NB4 (cell line): ENCODE measurements at regions not wholly inside any gene's neighbourhood (a gene's known extent, or its start where the extent isn't known, plus 50 kb on each side); places are given as distances from the start of the nearest gene placed in this dataset.

Experiments used
- DNase-seq: peaks from one replicate; pipeline ENCODE4 v3.0.0; 2010; ENCODE audit warnings: low read depth
- H3K4me3 ChIP-seq: one replicate; pipeline ENCODE4 v1.5.1; 2011; ENCODE audit warnings: mild to moderate bottlenecking, low read depth, low read length, moderate library complexity
- CTCF ChIP-seq: IDR thresholded peaks from one replicate; pipeline ENCODE4 v1.5.1; 2012; ENCODE audit warnings: low read depth, low read length
- MAX ChIP-seq: IDR thresholded peaks from 2 replicates; pipeline ENCODE4 v1.6.1; 2011; ENCODE audit warnings: low read depth, low read length
- MYC ChIP-seq: IDR thresholded peaks from 2 replicates; pipeline ENCODE4 v1.6.1; 2011; ENCODE audit warnings: low read depth, low read length
- POLR2A ChIP-seq: IDR thresholded peaks from 2 replicates; pipeline ENCODE4 v1.6.1; 2011; ENCODE audit warnings: mild to moderate bottlenecking; ENCODE audit not compliant: insufficient read length; ENCODE audit errors: extremely low read depth

GRCh38 chr6:159372333-159372732 is 203.1 kb downstream of the FNDC1 start:
- TF ChIP-seq POLR2A (no peak), MYC (no peak), MAX (no peak), CTCF (no peak)
- DNase-seq, result no peak

GRCh38 chr6:159360306-159360705 is 191.1 kb downstream of the FNDC1 start:
- TF ChIP-seq MAX, result no peak
- no peak for TF ChIP-seq CTCF
- no peak for TF ChIP-seq MYC
- no peak for TF ChIP-seq POLR2A
- H3K4me3 ChIP-seq, result no peak overlapping the region
- DNase-seq, result peak; percentile 11

More at GRCh38 chr6:159372333-159372732, 203.1 kb downstream of the FNDC1 start:
- H3K4me3 ChIP-seq, result no peak overlapping the region

- TF ChIP-seq MYC (no peak), POLR2A (no peak), MAX (no peak), CTCF (no peak)
- no peak overlapping the region for H3K4me3 ChIP-seq
- DNase-seq, result no peak
Observed at GRCh38 chr6:159359581-159360297, 190.5 kb downstream of the FNDC1 start.

GRCh38 chr6:159358562-159358961 is 189.4 kb downstream of the FNDC1 start:
- TF ChIP-seq CTCF, result no peak
- H3K4me3 ChIP-seq, result no peak overlapping the region
- DNase-seq, result no peak

GRCh38 chr6:159357211-159357915 is 188.2 kb downstream of the FNDC1 start:
- DNase-seq, result no peak
- TF ChIP-seq CTCF (no peak), POLR2A (no peak)
- no peak overlapping the region for H3K4me3 ChIP-seq

GRCh38 chr6:159353193-159353592 is 184.0 kb downstream of the FNDC1 start:
- H3K4me3 ChIP-seq, result no peak overlapping the region
- no peak for TF ChIP-seq MYC
- no peak for TF ChIP-seq CTCF
- no peak for TF ChIP-seq MAX
- no peak for TF ChIP-seq POLR2A
- DNase-seq, result no peak
